Mucosa of rectum (tissue), 2 donors: ENCODE measurements at regions not wholly inside any gene's neighbourhood (a gene's known extent, or its start where the extent isn't known, plus 50 kb on each side); places are given as distances from the start of the nearest gene placed in this dataset.
"Not testable (repeated sequence)": the region's sequence is repeated elsewhere in the genome, so short reads cannot be mapped to it uniquely, and the experiment has no call there.

Source experiments
- H3K27ac ChIP-seq, 2 donors: one replicate each; pipeline ENCODE4 v1.7.0; 2013; ENCODE audit warnings: inconsistent platforms in 2 of 2, low read depth in 2 of 2, low read length in 2 of 2
- H3K27me3 ChIP-seq, 2 donors: one replicate each; pipeline ENCODE4 v1.7.0; 2013; ENCODE audit warnings: low read length in 2 of 2; ENCODE audit not compliant: control insufficient read depth in 2 of 2, insufficient read depth in 2 of 2
- H3K36me3 ChIP-seq, 2 donors: one replicate each; pipeline ENCODE4 v1.7.0; 2013; ENCODE audit warnings: low read length in 2 of 2; ENCODE audit not compliant: control insufficient read depth in 2 of 2, insufficient read depth in 2 of 2
- H3K4me1 ChIP-seq, 2 donors: one replicate each; pipeline ENCODE4 v1.7.0; 2013; ENCODE audit warnings: low read length in 2 of 2, mild to moderate bottlenecking in 1 of 2; ENCODE audit not compliant: control insufficient read depth in 2 of 2, insufficient read depth in 2 of 2
- H3K4me3 ChIP-seq, 2 donors: one replicate each; pipeline ENCODE4 v1.7.0; 2013; ENCODE audit warnings: low read length in 2 of 2
- H3K9ac ChIP-seq, 2 donors: one replicate each; pipeline ENCODE4 v1.7.0; 2013; ENCODE audit warnings: low read length in 2 of 2, low read depth in 1 of 2, mild to moderate bottlenecking in 1 of 2
- H3K9me3 ChIP-seq, 2 donors: one replicate each; pipeline ENCODE4 v1.7.0; 2013; ENCODE audit warnings: low read length in 2 of 2; ENCODE audit not compliant: control insufficient read depth in 2 of 2
- donor health status: healthy.
- donor health status: Normal muscosa, but diverticular disease.

GRCh38 chr10:131363416-131363815 is 51.9 kb upstream of the TCERG1L start:
- no peaks in the 10 kb centered on the region for H3K4me1 ChIP-seq
- H3K9ac ChIP-seq = no peak overlapping the region
- H3K27me3 ChIP-seq = no peaks in the 10 kb centered on the region
- peaks cover 0 to 11% of the 10 kb centered on the region in 2 donors for H3K9me3 ChIP-seq
- H3K4me3 ChIP-seq = no peak overlapping the region
- no peaks in the 10 kb centered on the region for H3K36me3 ChIP-seq
- H3K27ac ChIP-seq = no peak overlapping the region

GRCh38 chr10:131371571-131371970 is 60.0 kb upstream of the TCERG1L start:
- no peak overlapping the region for H3K27ac ChIP-seq
- H3K4me3 ChIP-seq = no peak overlapping the region
- no peaks in the 10 kb centered on the region for H3K27me3 ChIP-seq
- no peaks in the 10 kb centered on the region for H3K36me3 ChIP-seq
- peaks cover 0 to 2% of the 10 kb centered on the region in 2 donors for H3K9me3 ChIP-seq
- H3K4me1 ChIP-seq = no peaks in the 10 kb centered on the region
- H3K9ac ChIP-seq = no peak overlapping the region

GRCh38 chr10:131381576-131381975 is 70.1 kb upstream of the TCERG1L start:
- Histone ChIP-seq H3K4me3 (no peak overlapping the region), H3K9ac (no peak overlapping the region)

GRCh38 chr10:131385161-131385872 is 73.8 kb upstream of the TCERG1L start:
- not testable (repeated sequence) for H3K9me3 ChIP-seq, H3K27ac ChIP-seq, H3K4me1 ChIP-seq, H3K4me3 ChIP-seq, H3K36me3 ChIP-seq, H3K9ac ChIP-seq, H3K27me3 ChIP-seq

More at GRCh38 chr10:131381576-131381975, 70.1 kb upstream of the TCERG1L start:
- Histone ChIP-seq H3K27ac (no peak overlapping the region), H3K4me1 (no peaks in the 10 kb centered on the region), H3K9me3 (peaks cover 2 to 4% of the 10 kb centered on the region in 2 donors), H3K36me3 (no peaks in the 10 kb centered on the region), H3K27me3 (no peaks in the 10 kb centered on the region)

- no peak overlapping the region for H3K27ac ChIP-seq
- no peaks in the 10 kb centered on the region for H3K4me1 ChIP-seq
- H3K36me3 ChIP-seq = no peaks in the 10 kb centered on the region
- H3K9ac ChIP-seq = no peak overlapping the region
- H3K27me3 ChIP-seq = no peaks in the 10 kb centered on the region
- peaks cover 0 to 2% of the 10 kb centered on the region in 2 donors for H3K9me3 ChIP-seq
- no peak overlapping the region for H3K4me3 ChIP-seq
Measured at GRCh38 chr10:131387018-131387529, 75.6 kb upstream of the TCERG1L start.

- Histone ChIP-seq H3K9ac (no peak overlapping the region), H3K4me1 (no peaks in the 10 kb centered on the region), H3K27me3 (no peaks in the 10 kb centered on the region), H3K4me3 (no peak overlapping the region), H3K9me3 (peaks cover 0 to 3% of the 10 kb centered on the region in 2 donors), H3K36me3 (no peaks in the 10 kb centered on the region), H3K27ac (no peak overlapping the region)
Measured at GRCh38 chr10:131391936-131392335, 80.4 kb upstream of the TCERG1L start.

- no peaks in the 10 kb centered on the region for H3K27me3 ChIP-seq
- H3K4me3 ChIP-seq = no peak overlapping the region
- H3K9me3 ChIP-seq = peaks cover 0 to 3% of the 10 kb centered on the region in 2 donors
- no peaks in the 10 kb centered on the region for H3K4me1 ChIP-seq
- no peak overlapping the region for H3K27ac ChIP-seq
- H3K9ac ChIP-seq = no peak overlapping the region
- no peaks in the 10 kb centered on the region for H3K36me3 ChIP-seq
Measured at GRCh38 chr10:131396121-131397050, 84.9 kb upstream of the TCERG1L start.

GRCh38 chr10:131398166-131398565 is 86.6 kb upstream of the TCERG1L start:
- Histone ChIP-seq H3K9ac (no peak overlapping the region), H3K4me1 (no peaks in the 10 kb centered on the region), H3K27ac (no peak overlapping the region), H3K4me3 (no peak overlapping the region), H3K27me3 (no peaks in the 10 kb centered on the region), H3K36me3 (no peaks in the 10 kb centered on the region), H3K9me3 (peaks cover 0 to 3% of the 10 kb centered on the region in 2 donors)

- Histone ChIP-seq H3K4me1 (no peaks in the 10 kb centered on the region), H3K4me3 (no peak overlapping the region), H3K27ac (no peak overlapping the region), H3K36me3 (no peaks in the 10 kb centered on the region), H3K27me3 (no peaks in the 10 kb centered on the region), H3K9me3 (no peaks in the 10 kb centered on the region), H3K9ac (no peak overlapping the region)
Measured at GRCh38 chr10:131399981-131400380, 88.5 kb upstream of the TCERG1L start.

GRCh38 chr10:131400513-131400912 is 89.0 kb upstream of the TCERG1L start:
- H3K4me3 ChIP-seq = no peak overlapping the region
- H3K27ac ChIP-seq = no peak overlapping the region
- no peak overlapping the region for H3K9ac ChIP-seq
- H3K4me1 ChIP-seq = no peaks in the 10 kb centered on the region
- no peaks in the 10 kb centered on the region for H3K27me3 ChIP-seq
- H3K9me3 ChIP-seq = no peaks in the 10 kb centered on the region
- no peaks in the 10 kb centered on the region for H3K36me3 ChIP-seq
